Neural crest cell (in vitro differentiated cells): ENCODE measurements at regions not wholly inside any gene's neighbourhood (a gene's known extent, or its start where the extent isn't known, plus 50 kb on each side); places are given as distances from the start of the nearest gene placed in this dataset.

ENCODE experiments used
- DNase-seq: peaks from one replicate; pipeline ENCODE4 v3.0.0; 2021; ENCODE audit warnings: low read depth, mixed read lengths, low spot score
- H3K27ac Mint-ChIP-seq: one replicate; pipeline ENCODE4 v1.8.0; 2021; ENCODE audit warnings: mild to moderate bottlenecking, mixed read lengths; ENCODE audit not compliant: unreplicated experiment
- H3K27me3 Mint-ChIP-seq: 2 replicates; pipeline ENCODE4 v1.8.0; 2021; ENCODE audit warnings: low read depth, mild to moderate bottlenecking, mixed read lengths
- H3K36me3 Mint-ChIP-seq: 2 replicates; pipeline ENCODE4 v1.8.0; 2021; ENCODE audit warnings: low read depth, mild to moderate bottlenecking, mixed read lengths
- H3K4me1 Mint-ChIP-seq: 2 replicates; pipeline ENCODE4 v1.8.0; 2021; ENCODE audit warnings: mixed read lengths
- H3K4me3 Mint-ChIP-seq: one replicate; pipeline ENCODE4 v1.8.0; 2021; ENCODE audit warnings: mild to moderate bottlenecking, mixed read lengths
- H3K9me3 Mint-ChIP-seq: 2 replicates; pipeline ENCODE4 v1.8.0; 2021; ENCODE audit warnings: mixed read lengths
- CTCF ChIP-seq: fragments of 200-600 bp; sonication (generic); conservative IDR thresholded peaks from 2 replicates; pipeline ENCODE4 v1.5.0; 2021; ENCODE audit warnings: antibody characterized with exemption, mild to moderate bottlenecking

- TF ChIP-seq CTCF, result no peak
- no peaks in the 10 kb centered on the region for H3K36me3 Mint-ChIP-seq
- no peaks in the 10 kb centered on the region for H3K27me3 Mint-ChIP-seq
- no peaks in the 10 kb centered on the region for H3K4me1 Mint-ChIP-seq
- no peak overlapping the region for H3K27ac Mint-ChIP-seq
- no peaks in the 10 kb centered on the region for H3K9me3 Mint-ChIP-seq
- H3K4me3 Mint-ChIP-seq, result no peak overlapping the region
- no peak for DNase-seq
Measured at GRCh38 chr2:16861530-16861929, 195.9 kb upstream of the CYRIA start.

- Mint-ChIP-seq H3K9me3 (no peaks in the 10 kb centered on the region), H3K4me3 (no peak overlapping the region), H3K27ac (no peak overlapping the region), H3K27me3 (no peaks in the 10 kb centered on the region), H3K4me1 (no peaks in the 10 kb centered on the region), H3K36me3 (no peaks in the 10 kb centered on the region)
- TF ChIP-seq CTCF, result no peak
- no peak for DNase-seq
Measured at GRCh38 chr2:16861111-16861510, 195.5 kb upstream of the CYRIA start.

- Mint-ChIP-seq H3K4me3 (no peak overlapping the region), H3K36me3 (no peaks in the 10 kb centered on the region), H3K9me3 (no peaks in the 10 kb centered on the region), H3K27me3 (no peaks in the 10 kb centered on the region), H3K27ac (no peak overlapping the region), H3K4me1 (no peaks in the 10 kb centered on the region)
- no peak for DNase-seq
- TF ChIP-seq CTCF, result no peak
Measured at GRCh38 chr2:16860627-16861026, 195.0 kb upstream of the CYRIA start.

- H3K36me3 Mint-ChIP-seq, result no peaks in the 10 kb centered on the region
Measured at GRCh38 chr2:16855183-16855582, 189.5 kb upstream of the CYRIA start.

GRCh38 chr2:16853088-16853487 is 187.5 kb upstream of the CYRIA start:
- Mint-ChIP-seq H3K27ac (no peak overlapping the region), H3K36me3 (no peaks in the 10 kb centered on the region), H3K9me3 (no peaks in the 10 kb centered on the region), H3K4me3 (no peak overlapping the region), H3K4me1 (no peaks in the 10 kb centered on the region), H3K27me3 (no peaks in the 10 kb centered on the region)
- no peak for DNase-seq
- TF ChIP-seq CTCF, result no peak

More at GRCh38 chr2:16855183-16855582, 189.5 kb upstream of the CYRIA start:
- DNase-seq, result no peak
- TF ChIP-seq CTCF, result no peak
- Mint-ChIP-seq H3K27ac (no peak overlapping the region), H3K27me3 (no peaks in the 10 kb centered on the region), H3K9me3 (no peaks in the 10 kb centered on the region), H3K4me1 (no peaks in the 10 kb centered on the region), H3K4me3 (no peak overlapping the region)

GRCh38 chr2:16852651-16853050 is 187.0 kb upstream of the CYRIA start:
- Mint-ChIP-seq H3K9me3 (no peaks in the 10 kb centered on the region), H3K27me3 (no peaks in the 10 kb centered on the region), H3K27ac (no peak overlapping the region), H3K4me1 (no peaks in the 10 kb centered on the region), H3K4me3 (no peak overlapping the region), H3K36me3 (no peaks in the 10 kb centered on the region)
- DNase-seq, result no peak
- no peak for TF ChIP-seq CTCF
